ENCODE measurements at regions not wholly inside any gene's neighbourhood (a gene's known extent, or its start where the extent isn't known, plus 50 kb on each side); places are given as distances from the start of the nearest gene placed in this dataset.

DNA sequence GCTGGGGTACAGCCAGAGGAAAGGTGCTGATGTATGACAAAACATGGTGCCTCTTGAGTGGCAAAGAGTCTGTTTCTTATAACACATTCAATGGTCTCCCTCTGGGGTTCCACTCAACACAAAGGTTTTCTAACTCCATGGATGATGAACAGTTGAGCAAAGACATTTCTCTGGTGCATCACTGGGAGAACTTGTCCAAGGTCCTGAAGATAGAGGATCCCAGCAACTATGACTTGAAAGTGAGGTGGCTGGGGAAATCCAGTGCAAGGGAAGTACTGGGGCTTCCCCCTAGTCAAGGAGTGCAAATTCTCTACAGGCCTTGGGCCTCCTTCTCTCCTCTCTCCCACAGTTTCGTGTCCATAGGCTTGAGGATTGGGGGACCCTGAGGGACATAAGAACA is 431.1 kb downstream of the WDR72 start:
- no peak overlapping the region for H3K4me3 ChIP-seq (replicated peaks; ENCODE audit: insufficient read depth, low read length)
- TF ChIP-seq SPI1 (IDR thresholded peaks at IDR 0.05; ENCODE audit: borderline replicate concordance, low read depth): no peak
- TF ChIP-seq, protein P1, sequence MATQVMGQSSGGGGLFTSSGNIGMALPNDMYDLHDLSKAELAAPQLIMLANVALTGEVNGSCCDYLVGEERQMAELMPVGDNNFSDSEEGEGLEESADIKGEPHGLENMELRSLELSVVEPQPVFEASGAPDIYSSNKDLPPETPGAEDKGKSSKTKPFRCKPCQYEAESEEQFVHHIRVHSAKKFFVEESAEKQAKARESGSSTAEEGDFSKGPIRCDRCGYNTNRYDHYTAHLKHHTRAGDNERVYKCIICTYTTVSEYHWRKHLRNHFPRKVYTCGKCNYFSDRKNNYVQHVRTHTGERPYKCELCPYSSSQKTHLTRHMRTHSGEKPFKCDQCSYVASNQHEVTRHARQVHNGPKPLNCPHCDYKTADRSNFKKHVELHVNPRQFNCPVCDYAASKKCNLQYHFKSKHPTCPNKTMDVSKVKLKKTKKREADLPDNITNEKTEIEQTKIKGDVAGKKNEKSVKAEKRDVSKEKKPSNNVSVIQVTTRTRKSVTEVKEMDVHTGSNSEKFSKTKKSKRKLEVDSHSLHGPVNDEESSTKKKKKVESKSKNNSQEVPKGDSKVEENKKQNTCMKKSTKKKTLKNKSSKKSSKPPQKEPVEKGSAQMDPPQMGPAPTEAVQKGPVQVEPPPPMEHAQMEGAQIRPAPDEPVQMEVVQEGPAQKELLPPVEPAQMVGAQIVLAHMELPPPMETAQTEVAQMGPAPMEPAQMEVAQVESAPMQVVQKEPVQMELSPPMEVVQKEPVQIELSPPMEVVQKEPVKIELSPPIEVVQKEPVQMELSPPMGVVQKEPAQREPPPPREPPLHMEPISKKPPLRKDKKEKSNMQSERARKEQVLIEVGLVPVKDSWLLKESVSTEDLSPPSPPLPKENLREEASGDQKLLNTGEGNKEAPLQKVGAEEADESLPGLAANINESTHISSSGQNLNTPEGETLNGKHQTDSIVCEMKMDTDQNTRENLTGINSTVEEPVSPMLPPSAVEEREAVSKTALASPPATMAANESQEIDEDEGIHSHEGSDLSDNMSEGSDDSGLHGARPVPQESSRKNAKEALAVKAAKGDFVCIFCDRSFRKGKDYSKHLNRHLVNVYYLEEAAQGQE (IDR thresholded peaks at IDR 0.05; ENCODE audit: insufficient replicate concordance, low read depth): peak; percentile 88
- DNase-seq (ENCODE audit: low read depth in 1 of 2, low spot score in 1 of 2): no peak
- no peaks in the 10 kb centered on the region for H3K27me3 ChIP-seq (ENCODE audit: insufficient read depth, poor library complexity, severe bottlenecking)
- no peak overlapping the region for H3K27ac ChIP-seq (replicated peaks)

DNA sequence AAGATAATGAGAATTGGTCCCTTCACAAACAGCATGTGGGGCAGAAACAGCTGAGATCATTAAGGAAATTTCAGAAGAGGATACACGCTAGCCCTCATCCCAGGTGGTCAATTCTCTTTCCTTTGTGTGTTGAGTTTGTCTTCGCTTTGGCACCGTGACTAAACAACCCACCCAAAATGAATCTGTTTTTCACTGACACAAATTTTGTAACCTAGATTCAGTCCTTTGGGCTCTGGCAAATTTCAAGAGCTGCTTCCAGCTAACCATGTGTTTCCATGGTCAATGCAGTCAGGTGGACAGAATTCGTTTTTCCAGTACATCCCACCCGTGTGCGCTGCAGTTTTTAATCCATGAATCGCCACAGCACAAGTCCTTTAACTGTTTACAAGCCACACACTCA is 435.4 kb downstream of the WDR72 start:
- TF ChIP-seq, protein P2, sequence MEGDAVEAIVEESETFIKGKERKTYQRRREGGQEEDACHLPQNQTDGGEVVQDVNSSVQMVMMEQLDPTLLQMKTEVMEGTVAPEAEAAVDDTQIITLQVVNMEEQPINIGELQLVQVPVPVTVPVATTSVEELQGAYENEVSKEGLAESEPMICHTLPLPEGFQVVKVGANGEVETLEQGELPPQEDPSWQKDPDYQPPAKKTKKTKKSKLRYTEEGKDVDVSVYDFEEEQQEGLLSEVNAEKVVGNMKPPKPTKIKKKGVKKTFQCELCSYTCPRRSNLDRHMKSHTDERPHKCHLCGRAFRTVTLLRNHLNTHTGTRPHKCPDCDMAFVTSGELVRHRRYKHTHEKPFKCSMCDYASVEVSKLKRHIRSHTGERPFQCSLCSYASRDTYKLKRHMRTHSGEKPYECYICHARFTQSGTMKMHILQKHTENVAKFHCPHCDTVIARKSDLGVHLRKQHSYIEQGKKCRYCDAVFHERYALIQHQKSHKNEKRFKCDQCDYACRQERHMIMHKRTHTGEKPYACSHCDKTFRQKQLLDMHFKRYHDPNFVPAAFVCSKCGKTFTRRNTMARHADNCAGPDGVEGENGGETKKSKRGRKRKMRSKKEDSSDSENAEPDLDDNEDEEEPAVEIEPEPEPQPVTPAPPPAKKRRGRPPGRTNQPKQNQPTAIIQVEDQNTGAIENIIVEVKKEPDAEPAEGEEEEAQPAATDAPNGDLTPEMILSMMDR (IDR thresholded peaks at IDR 0.05; ENCODE audit: insufficient read depth, low read length): no peak
- TF ChIP-seq POLR2AphosphoS5 (IDR thresholded peaks at IDR 0.05; ENCODE audit: low read depth) (no peak), SPI1 (IDR thresholded peaks at IDR 0.05; ENCODE audit: borderline replicate concordance, low read depth) (no peak), GABPA (IDR thresholded peaks at IDR 0.05; ENCODE audit: low read depth) (no peak)
- TF ChIP-seq, protein P1 (IDR thresholded peaks at IDR 0.05; ENCODE audit: insufficient replicate concordance, low read depth): no peak
- H3K4me3 ChIP-seq (replicated peaks; ENCODE audit: insufficient read depth, low read length): no peak overlapping the region
- no peaks in the 10 kb centered on the region for H3K27me3 ChIP-seq (ENCODE audit: insufficient read depth, poor library complexity, severe bottlenecking)
- H3K27ac ChIP-seq (replicated peaks): no peak overlapping the region
- no peak for DNase-seq (ENCODE audit: low read depth in 1 of 2, low spot score in 1 of 2)

DNA sequence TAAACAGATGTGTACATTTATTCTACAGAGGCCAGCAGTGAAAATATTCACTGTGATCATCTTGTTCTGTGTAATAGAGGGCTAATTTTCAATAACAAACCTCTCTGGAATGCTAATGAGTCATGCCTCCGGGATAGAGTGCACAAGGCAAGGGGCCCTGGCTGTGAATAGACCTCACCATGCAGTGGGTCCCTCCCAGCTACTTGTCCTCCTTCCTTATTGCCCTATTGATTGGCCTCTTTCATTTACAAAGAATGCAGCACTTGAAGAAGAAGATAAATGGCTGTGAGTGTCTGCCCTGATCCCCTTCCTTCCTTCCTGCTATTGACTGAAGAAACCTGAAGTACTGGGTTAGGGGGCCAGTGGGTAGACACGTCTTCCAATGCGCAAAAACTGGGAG is 436.3 kb downstream of the WDR72 start:
- TF ChIP-seq, protein P1 (IDR thresholded peaks at IDR 0.05; ENCODE audit: insufficient replicate concordance, low read depth): no peak
- TF ChIP-seq POLR2AphosphoS5 (IDR thresholded peaks at IDR 0.05; ENCODE audit: low read depth) (no peak), SPI1 (IDR thresholded peaks at IDR 0.05; ENCODE audit: borderline replicate concordance, low read depth) (no peak), GABPA (IDR thresholded peaks at IDR 0.05; ENCODE audit: low read depth) (no peak)
- TF ChIP-seq, protein P2 (IDR thresholded peaks at IDR 0.05; ENCODE audit: insufficient read depth, low read length): no peak
- Histone ChIP-seq H3K27ac (replicated peaks) (no peak overlapping the region), H3K4me3 (replicated peaks; ENCODE audit: insufficient read depth, low read length) (no peak overlapping the region), H3K27me3 (ENCODE audit: insufficient read depth, poor library complexity, severe bottlenecking) (no peaks in the 10 kb centered on the region)
- DNase-seq (ENCODE audit: low read depth in 1 of 2, low spot score in 1 of 2): no peak

DNA sequence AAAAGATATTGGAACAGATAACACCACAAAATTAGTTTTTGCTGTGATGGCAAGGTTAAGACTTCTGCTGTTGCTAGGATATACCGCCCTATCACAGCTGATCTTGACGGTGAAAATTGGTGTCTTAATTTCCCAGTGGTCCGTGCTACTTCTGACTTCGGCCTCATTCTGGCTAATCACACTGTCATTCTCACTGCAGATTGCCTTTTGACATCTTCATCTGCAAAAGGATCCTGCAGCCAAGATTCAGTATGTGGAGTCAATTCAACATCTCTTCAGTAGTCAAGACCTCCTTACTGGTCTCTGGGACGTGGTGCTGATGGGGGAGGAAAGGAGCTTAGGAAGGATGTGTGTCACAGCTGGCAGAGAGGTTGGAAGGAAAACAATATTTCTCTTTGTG is 438.6 kb downstream of the WDR72 start:
- DNase-seq (ENCODE audit: low read depth in 1 of 2, low spot score in 1 of 2): no peak
- H3K27me3 ChIP-seq (ENCODE audit: insufficient read depth, poor library complexity, severe bottlenecking): no peaks in the 10 kb centered on the region
- TF ChIP-seq GABPA (IDR thresholded peaks at IDR 0.05; ENCODE audit: low read depth) (no peak), SPI1 (IDR thresholded peaks at IDR 0.05; ENCODE audit: borderline replicate concordance, low read depth) (no peak), POLR2AphosphoS5 (IDR thresholded peaks at IDR 0.05; ENCODE audit: low read depth) (no peak)
- TF ChIP-seq, protein P1 (IDR thresholded peaks at IDR 0.05; ENCODE audit: insufficient replicate concordance, low read depth): no peak
- TF ChIP-seq, protein P2 (IDR thresholded peaks at IDR 0.05; ENCODE audit: insufficient read depth, low read length): no peak

More for the DNA sequence above, 438.6 kb downstream of the WDR72 start:
- no peak overlapping the region for H3K27ac ChIP-seq (replicated peaks)
- H3K4me3 ChIP-seq (replicated peaks; ENCODE audit: insufficient read depth, low read length): no peak overlapping the region

Measured in HL-60 (cell line).